Kidney capillary endothelial cell (primary cell): ENCODE measurements at regions not wholly inside any gene's neighbourhood (a gene's known extent, or its start where the extent isn't known, plus 50 kb on each side); places are given as distances from the start of the nearest gene placed in this dataset.

Source experiments
- DNase-seq: peaks from one replicate; pipeline ENCODE4 v3.0.0-alpha.2; 2018; ENCODE audit warnings: low spot score

GRCh38 chr2:76579911-76580310 lies 869.2 kb upstream of the GCFC2 start:
- no peak for DNase-seq

DNA sequence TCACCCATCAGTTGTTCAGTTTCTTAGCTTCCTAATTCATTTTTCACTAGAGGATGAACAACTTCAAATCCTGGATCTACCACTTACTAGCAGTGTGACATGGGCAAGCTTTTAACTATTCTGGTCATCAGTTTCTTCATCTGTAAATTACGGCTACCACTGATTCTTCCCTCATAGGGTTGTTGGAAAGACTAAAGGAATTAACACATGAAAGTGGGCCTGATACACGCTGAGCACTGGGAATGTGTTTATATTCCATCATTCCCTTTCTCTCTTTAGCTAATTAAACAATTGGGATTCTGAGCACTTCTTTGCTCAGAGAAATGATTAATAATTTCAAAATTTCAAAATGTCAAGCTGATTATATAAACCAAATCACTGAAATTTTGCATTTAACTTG lies 862.3 kb upstream of the GCFC2 start:
- no peak for DNase-seq

DNA sequence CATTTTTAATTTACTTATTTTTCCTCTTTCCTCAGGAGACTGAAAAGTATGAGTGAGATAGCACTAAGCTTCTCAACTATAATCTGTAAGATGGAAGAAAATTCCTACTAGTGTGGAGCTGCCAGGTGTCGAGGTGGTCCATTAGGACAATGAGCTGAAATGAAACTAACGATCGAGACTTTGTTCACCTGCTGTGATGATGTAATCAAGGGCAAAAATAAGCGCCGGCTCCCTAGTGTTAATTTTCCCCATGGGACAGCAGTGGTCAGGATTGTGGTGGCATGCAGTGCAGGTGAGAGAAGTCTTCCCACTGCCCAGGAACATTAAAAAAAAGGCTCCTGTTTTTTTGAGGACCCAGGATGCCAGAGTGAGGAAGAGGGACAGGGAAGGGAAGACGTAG lies 859.1 kb upstream of the GCFC2 start:
- no peak for DNase-seq

DNA sequence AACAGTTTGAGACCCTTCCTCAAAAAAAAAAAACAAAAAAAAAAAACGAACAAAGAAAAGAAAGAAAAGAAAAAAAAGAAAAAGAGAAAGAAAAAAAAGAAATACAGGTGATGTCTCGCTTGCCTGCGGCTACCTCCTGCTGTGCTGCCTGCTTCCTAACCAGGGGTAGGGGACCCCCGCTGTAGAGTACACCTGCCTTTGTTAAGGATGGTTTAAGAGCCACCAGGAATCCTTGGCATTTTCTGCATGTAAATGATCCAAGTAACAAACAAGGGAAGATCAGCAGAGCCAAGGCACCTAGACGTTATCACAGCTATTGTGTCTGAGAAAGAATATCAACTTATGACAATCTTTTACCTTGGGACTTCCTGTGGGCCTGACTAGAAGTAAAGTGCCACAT lies 856.8 kb upstream of the GCFC2 start:
- no peak for DNase-seq

DNA sequence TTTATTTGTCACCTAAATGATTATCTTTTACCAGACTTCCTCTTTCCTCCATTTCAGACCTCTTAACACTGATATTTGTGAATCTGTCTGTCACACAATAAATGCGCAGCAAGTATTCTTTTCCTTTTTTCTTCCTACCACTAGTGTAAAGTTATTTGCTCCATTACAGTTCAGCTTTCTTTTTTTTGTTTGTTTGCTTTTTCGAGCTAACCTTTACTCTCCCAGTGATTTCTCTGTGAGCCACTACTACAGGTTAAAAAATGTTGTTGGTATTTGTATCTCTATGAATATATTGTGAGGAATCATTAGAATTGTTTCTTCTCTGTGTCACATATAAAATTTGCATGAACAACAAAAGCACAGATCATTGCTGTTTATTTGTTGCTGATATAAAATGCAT lies 854.0 kb upstream of the GCFC2 start:
- no peak for DNase-seq

DNA sequence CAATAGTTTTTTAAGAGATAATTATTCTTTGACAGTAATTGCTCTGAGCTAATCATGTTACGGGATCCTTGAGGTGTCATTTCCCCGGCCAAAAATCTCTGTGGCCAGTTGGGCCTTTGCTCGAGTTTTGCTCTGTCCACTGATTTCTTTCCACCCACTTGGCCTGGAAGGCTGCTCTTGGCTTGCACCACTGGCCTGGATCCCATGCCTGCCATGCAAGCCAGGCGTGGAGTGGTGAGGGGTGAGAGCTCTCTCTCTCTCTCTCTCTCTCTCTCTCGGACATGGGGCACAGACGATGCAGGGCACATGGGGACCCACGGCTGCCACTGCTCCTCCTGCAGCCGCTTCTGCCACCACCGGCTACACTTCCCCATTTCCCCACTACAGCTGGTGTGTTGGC lies 853.0 kb upstream of the GCFC2 start:
- no peak for DNase-seq

DNA sequence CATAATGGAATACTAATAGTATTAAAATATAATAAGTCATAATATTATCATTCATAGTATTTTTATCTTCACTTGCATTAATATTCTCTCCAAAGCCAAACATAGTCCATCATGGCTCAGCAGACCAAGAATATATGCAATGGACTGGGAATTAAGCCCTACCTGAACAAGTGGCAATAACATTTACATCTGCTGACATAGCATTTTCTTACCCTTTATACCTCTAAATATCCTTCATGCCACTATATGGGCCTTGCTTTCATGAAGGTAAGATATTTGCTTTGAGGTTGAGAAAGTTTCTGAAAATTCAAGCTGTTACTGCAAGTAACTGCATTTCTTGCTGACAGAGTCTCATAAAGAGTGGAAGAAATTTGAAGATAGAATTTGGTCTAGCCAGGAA lies 847.4 kb upstream of the GCFC2 start:
- DNase-seq = no peak

DNA sequence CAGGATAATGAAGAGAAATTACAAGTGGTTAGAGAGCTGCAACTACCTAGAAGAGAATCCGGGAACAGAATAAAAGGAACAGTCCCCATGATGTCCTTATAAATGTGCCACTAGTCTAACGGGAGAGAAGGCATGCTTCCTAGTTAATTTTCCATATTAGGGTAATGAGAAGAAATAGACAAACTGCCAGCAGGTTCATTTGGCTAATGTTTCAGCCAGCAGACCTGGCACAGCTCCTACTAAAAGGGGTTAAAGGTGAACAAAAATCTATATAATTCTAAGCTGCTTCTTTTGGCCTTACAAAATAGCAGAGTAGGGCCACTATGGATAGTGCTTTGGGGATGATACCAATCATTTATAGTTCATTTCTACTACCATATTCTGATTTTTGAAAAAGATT lies 845.3 kb upstream of the GCFC2 start:
- no peak for DNase-seq

DNA sequence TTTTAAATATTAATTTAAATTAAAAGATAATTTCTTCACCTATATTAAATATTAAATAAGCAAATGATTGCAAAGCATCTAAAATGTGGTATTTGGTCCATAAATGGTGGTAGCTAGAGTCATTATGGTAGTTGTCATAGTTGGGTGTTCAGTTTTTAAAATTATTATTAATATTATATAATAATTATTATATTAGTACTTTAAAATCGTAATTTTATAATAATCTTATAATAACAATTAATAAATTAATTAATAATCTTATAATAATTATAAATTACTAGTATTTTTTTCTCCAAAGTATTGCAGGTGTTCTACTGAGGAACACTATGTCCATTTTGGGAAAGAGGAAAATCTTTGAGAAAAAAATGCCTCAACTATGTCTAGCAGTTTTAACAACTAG lies 835.5 kb upstream of the GCFC2 start:
- no peak for DNase-seq

DNA sequence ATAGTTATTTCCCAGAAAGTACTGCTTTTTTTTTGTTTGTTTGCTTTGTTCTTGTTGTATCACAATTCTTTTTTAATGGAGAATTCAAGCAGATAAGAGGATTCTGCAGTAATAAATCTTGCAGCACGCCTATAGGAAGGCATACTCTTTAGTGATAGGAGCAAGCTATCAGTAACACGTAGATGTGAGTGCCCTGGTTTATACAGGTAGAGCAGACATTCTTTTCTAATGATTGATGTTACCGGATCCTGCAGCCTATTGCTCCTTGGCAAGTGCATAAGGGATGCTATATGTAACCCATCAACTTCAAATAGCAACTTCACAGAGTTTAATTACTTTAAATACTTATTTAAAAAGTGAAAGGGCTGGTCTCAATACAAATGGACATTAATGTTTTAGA lies 834.2 kb upstream of the GCFC2 start:
- DNase-seq = no peak

DNA sequence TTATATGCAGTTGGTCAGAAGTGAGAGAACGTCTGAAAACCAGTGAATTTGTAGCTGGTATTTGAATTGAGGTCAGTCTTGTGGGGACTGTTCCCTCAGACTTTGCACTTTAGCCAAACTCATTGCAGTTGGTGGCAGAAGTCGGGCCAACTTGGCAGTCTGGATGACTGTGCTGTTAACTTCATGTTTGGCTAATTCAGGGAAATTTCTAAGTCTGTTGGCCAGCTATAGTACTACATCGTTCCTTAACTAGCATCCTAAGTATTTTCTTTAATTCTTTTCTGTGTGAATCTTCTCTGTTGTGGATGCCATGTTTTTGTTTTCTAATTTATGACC lies 806.8 kb upstream of the GCFC2 start:
- no peak for DNase-seq

GRCh38 chr2:76516861-76517573 lies 806.3 kb upstream of the GCFC2 start:
- DNase-seq = no peak

DNA sequence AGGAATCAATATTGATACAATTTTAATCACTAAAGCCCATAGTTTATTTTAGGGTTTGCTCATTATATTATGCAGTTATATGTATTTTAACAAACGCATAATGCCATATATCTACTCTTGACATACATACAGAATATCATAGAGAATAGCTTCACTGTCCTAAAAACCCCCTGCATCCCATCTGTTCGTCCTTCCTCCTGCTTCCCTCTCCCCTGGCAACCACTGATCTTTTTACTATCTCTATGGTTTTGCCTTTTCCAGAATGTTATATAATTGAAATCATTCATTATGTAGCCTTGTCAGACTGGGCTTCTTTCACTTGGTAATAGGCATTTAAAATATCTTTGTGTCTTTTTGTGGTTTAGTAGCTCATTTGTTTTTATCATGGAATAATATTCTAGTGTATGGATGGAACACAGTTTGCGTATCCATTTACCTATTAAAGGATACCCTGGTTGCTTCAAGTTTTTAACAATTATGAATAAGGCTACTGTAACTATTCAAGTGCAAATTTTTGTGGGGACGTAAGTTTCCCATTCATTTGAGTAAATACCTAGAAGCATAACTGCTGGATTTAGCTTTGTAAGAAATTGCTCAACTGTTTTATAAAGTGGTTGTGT lies 801.6 kb upstream of the GCFC2 start:
- DNase-seq = no peak

- DNase-seq = no peak
These were observed 795.8 kb upstream of the GCFC2 start for GRCh38 chr2:76506538-76506937.

DNA sequence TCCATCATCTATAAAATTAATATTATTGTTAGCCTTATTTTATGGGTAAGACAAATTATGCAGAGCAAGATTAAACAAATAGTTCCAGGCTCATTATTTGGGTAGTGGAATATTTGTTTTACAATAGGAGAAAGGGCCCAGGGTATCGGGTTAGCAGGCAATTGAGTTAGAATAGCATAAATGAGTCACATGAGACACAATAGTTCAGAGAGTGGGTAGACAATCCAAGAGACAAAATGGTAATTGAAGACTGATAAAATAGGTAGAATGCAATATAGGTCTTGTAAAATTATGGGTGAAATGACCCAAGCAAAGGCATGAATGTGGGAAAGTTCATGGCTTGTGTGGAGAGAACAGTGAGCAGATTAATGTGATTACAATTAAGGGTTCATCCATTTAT lies 790.9 kb upstream of the GCFC2 start:
- no peak for DNase-seq

DNA sequence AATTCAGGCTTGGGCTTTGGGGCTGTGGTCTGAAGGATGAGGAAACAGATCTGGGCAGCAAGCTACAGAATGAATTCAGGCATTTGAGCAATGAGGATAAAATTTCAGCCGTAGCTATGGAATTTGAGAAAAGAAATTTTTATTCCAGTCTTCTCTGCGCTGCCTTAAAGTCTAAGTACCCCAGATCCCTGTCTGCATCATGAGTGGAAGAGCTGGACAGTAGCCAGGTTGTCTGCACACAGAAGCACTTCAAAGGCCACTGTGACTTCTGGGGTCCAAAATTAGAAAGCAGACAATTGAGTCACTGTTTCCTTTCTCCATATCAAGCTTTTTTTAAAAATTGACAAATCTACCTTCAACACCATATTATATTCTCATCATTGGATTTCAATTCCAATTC lies 787.6 kb upstream of the GCFC2 start:
- peak; percentile 42 for DNase-seq

DNA sequence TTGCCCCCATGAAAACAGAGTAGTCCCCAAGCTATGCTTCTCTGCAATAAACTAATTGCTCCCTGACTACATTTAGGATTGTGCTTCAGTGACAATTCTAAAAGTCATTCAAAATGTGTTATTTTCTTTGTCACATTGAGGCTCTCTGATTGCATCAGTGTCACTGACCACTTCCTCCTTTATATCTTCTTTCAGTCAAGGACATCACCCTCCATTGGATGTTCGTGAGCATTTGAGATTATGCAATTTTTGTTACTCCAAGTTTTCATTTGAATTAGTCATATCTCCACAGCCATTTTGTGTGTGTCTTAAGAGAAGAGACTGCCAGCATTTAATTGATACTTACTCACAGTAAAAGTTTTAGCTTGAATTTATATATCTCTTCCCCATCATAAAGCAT lies 780.8 kb upstream of the GCFC2 start:
- no peak for DNase-seq

DNA sequence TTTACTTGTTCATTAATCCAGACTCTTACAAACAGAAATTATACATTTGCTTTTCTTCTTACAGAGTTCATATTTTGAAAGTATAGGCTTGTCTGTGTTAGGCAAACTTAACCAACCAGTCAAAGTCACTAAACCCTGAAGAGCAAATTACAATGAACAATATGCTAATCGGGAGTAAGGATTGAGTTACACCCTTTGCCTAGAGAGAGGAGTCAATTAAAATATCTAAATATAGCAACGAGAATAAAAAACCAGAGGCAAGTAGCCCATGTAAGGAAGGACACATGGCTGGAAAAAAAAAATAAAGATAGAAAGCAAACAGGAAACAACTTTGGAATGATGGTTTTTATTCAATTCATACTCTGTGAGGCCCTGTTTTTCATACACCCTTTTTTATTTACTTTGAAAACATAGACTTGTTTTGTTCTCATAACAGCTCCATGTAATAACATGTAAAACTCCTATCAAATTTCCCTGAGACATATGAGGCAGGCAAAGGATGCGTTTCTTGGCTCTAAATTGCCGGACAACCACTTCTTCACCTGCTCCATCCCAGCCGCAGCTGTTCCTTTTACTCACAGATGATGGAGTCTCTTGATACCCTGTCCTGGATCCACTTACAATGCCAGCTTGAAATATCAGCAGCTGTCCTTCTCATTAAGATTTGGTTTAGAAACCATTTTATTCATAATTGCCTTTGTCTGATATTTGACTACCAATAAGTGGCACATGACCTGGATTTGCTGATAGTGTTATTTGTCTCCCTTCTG lies 767.7 kb upstream of the GCFC2 start:
- no peak for DNase-seq

DNA sequence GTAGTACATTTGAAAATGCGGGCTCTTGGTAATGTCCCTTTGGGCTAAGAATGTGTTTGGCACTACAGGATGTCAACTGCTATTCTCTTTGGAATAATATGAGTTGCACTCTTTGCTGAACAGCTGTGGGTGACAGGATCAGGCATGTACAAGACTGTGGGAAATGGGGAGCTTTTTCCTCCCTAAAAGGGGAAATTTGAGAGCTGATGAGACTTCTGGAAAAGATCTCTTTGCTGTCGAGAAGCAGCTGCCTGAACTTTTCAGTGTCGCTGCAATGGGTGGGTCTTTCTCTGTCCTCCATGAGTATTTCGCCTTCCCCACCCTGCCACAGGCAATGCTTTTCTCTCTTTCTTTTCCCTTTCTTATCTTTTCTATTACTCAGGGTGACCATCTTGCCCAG lies 762.2 kb upstream of the GCFC2 start:
- DNase-seq = no peak

- DNase-seq = no peak
These were observed 758.4 kb upstream of the GCFC2 start for GRCh38 chr2:76469066-76469465.

- no peak for DNase-seq
These were observed 756.6 kb upstream of the GCFC2 start for GRCh38 chr2:76467326-76467725.

GRCh38 chr2:76464310-76464709 lies 753.6 kb upstream of the GCFC2 start:
- DNase-seq = no peak

- no peak for DNase-seq
These were observed 750.7 kb upstream of the GCFC2 start for GRCh38 chr2:76461431-76461830.

DNA sequence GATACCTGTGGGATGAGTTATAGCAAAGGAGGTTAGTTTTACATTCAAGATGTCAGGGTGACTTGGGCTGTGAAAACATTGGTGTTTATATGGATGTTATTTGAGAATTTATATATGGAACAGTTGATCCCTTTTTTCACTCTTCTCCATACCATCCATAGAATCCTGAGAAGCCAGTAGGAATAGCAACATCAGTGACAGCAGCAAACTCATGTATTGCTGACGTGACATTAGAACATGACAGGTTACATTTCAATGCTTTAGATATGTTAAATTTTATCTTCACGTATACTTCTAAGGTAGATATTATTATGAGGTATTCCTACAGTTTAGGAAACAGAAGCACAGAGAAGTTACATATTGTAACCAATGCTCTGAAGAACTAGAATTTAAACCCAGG lies 745.2 kb upstream of the GCFC2 start:
- no peak for DNase-seq
